Lower lobe of right lung (tissue), 2 donors: ENCODE measurements at regions not wholly inside any gene's neighbourhood (a gene's known extent, or its start where the extent isn't known, plus 50 kb on each side); places are given as distances from the start of the nearest gene placed in this dataset.
"Not testable (repeated sequence)": the region's sequence is repeated elsewhere in the genome, so short reads cannot be mapped to it uniquely, and the experiment has no call there.

Experiments
- ATAC-seq, 2 donors: fragments of 200-7000 bp; cut with Tn5 transposase; one replicate each; pipeline ENCODE4 v1.9.1; 2020 to 2022; ENCODE audit warnings: mild to moderate bottlenecking in 2 of 2, moderate library complexity in 2 of 2
- DNase-seq: peaks from one replicate; pipeline ENCODE4 v3.0.0-alpha.2; 2020
- H3K27ac ChIP-seq: fragments of 200-600 bp; one replicate; pipeline ENCODE4 v1.8.0; 2022
- H3K27me3 ChIP-seq: fragments of 200-600 bp; one replicate; pipeline ENCODE4 v1.8.0; 2022; ENCODE audit warnings: low read depth
- H3K36me3 ChIP-seq: fragments of 200-600 bp; one replicate; pipeline ENCODE4 v1.8.0; 2022; ENCODE audit warnings: mild to moderate bottlenecking
- H3K4me1 ChIP-seq: fragments of 200-600 bp; one replicate; pipeline ENCODE4 v1.8.0; 2022
- H3K4me3 ChIP-seq: fragments of 200-600 bp; one replicate; pipeline ENCODE4 v1.8.0; 2022; ENCODE audit warnings: mild to moderate bottlenecking
- H3K9me3 ChIP-seq: fragments of 200-600 bp; one replicate; pipeline ENCODE4 v1.8.0; 2022
- intact Hi-C: fragments of 100-400 bp; cut with DNase I; formaldehyde crosslinking; loops from one replicate; pipeline ENCODE4 v1.11.0; 2022
- TF ChIP-seq, protein P1 (sequence below): fragments of 200-600 bp; IDR thresholded peaks from one replicate; pipeline ENCODE4 v1.8.0; 2022; ENCODE audit warnings: antibody characterized with exemption, mild to moderate bottlenecking
- donor health status: DM: no; HTN: yes; CAD: no; lungs with severe emphysema.

DNA sequence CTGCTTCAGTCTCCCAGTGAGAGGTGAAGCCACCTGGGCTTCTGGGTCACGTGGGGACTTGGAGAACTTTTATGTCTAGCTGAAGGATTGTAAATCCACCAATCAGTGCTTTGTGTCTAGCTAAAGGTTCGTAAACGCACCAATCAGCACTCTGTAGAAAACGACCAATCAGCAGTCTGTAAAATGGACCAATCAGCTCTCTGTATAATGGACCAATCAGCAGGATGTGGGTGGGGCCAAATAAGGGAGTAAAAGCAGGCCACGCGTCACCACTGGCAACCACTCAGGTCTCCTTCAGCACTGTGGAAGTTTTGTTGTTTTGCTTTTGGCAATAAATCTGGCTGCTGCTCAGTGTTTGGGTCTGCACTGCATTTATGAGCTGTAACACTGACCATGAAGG is 69.1 kb upstream of the NREP start:
- H3K36me3 ChIP-seq: no peaks in the 10 kb centered on the region
- ATAC-seq (no peak), DNase-seq (no peak)
- intact Hi-C loops: no loop called here
- TF ChIP-seq, protein P1, sequence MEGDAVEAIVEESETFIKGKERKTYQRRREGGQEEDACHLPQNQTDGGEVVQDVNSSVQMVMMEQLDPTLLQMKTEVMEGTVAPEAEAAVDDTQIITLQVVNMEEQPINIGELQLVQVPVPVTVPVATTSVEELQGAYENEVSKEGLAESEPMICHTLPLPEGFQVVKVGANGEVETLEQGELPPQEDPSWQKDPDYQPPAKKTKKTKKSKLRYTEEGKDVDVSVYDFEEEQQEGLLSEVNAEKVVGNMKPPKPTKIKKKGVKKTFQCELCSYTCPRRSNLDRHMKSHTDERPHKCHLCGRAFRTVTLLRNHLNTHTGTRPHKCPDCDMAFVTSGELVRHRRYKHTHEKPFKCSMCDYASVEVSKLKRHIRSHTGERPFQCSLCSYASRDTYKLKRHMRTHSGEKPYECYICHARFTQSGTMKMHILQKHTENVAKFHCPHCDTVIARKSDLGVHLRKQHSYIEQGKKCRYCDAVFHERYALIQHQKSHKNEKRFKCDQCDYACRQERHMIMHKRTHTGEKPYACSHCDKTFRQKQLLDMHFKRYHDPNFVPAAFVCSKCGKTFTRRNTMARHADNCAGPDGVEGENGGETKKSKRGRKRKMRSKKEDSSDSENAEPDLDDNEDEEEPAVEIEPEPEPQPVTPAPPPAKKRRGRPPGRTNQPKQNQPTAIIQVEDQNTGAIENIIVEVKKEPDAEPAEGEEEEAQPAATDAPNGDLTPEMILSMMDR: no peak
- no peak overlapping the region for H3K27ac ChIP-seq
- H3K27me3 ChIP-seq: no peaks in the 10 kb centered on the region
- no peaks in the 10 kb centered on the region for H3K9me3 ChIP-seq
- no peak overlapping the region for H3K4me3 ChIP-seq
- H3K4me1 ChIP-seq: no peaks in the 10 kb centered on the region

DNA sequence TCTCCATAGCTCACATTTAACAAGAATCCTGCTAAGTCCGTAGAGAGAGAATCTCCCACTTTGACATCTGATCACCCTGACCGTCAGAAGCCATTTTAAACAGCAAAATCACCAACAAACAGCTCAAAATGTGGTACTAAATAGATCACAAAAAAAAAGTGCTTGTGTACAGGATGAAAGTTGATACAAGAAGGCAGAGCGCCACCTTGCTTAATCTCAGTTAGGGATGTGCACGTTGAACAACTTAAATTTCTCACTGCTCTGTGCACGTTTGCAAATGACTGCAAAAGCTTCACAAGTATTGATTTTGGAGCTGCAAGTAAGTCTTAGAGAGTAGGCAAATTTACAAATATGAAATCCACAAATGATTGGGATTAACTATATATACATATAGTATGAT is 63.1 kb upstream of the NREP start:
- no peaks in the 10 kb centered on the region for H3K4me1 ChIP-seq
- no peak for DNase-seq
- no peak overlapping the region for H3K4me3 ChIP-seq
- H3K27ac ChIP-seq: no peak overlapping the region
- H3K27me3 ChIP-seq: no peaks in the 10 kb centered on the region
- intact Hi-C loops: no loop called here
- no peaks in the 10 kb centered on the region for H3K36me3 ChIP-seq
- peaks cover 11% of the 10 kb centered on the region for H3K9me3 ChIP-seq
- TF ChIP-seq, protein P1: no peak
- ATAC-seq: no peak

DNA sequence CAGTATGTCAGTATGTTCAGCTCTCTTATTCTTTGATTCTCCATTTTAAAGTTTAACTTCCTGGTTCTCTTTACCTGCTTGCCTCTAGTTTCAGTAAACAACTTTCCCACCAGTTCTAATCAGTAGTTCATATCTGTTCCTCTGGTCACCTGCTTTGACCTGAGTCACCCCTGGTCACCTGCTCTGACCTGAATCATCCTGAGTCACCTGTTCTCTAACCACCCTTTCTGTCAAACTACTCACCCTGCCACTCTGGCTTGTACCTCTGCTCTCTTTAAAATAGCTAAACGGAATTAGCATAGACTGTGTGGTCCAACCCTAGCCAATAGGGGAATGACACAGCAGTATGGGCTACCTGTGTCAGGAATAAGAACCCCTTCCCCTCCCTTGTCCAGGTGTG is 62.0 kb upstream of the NREP start:
- H3K36me3 ChIP-seq, H3K27ac ChIP-seq, ATAC-seq, H3K4me1 ChIP-seq, H3K27me3 ChIP-seq, H3K4me3 ChIP-seq, DNase-seq, intact Hi-C loops: not testable (repeated sequence)
- H3K9me3 ChIP-seq: peaks cover 11% of the 10 kb centered on the region

DNA sequence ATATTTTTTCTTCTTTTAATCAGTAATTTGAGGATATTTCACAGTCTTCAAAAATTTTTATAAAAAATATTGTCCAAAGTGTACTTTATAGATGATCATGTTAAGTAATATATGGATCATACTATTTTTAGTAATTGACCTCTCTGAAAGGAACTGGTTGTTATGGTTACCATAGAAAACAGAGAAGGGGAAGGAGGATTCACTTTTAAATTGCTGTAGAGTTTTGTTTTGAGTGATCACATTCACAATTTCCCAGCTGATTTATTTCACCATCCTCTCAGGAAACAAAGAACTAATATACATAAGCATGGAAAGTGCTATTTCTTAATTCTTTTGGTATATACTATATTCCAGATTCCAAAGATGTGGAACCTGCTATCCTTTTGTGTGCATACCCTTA is 56.5 kb upstream of the NREP start:
- intact Hi-C loops: no loop called here
- TF ChIP-seq, protein P1: no peak
- no peak for ATAC-seq
- Histone ChIP-seq H3K36me3 (no peaks in the 10 kb centered on the region), H3K27ac (no peak overlapping the region), H3K9me3 (no peaks in the 10 kb centered on the region), H3K4me3 (no peak overlapping the region), H3K27me3 (no peaks in the 10 kb centered on the region), H3K4me1 (no peaks in the 10 kb centered on the region)
- no peak for DNase-seq

DNA sequence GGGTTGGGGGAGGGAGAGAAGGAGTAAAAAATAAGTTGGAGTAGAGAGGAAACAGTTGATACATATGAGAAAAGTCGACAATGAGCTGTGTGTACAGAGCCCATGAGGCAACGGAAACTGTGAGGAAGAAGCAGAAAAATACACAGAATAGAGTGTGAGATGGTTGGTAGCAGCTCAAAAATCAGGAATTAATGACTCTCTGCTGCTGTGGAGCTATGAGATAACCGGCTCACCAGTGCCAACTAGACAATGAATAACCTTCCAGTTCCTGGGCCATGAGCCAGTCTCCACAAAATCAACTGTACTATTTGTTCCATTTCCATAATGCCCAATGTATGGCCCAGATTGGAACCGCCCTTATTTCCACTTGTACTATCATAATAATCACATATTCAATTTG is 53.1 kb upstream of the NREP start:
- no peaks in the 10 kb centered on the region for H3K9me3 ChIP-seq
- ATAC-seq: no peak

More for the DNA sequence above, 53.1 kb upstream of the NREP start:
- no peaks in the 10 kb centered on the region for H3K4me1 ChIP-seq
- no peaks in the 10 kb centered on the region for H3K36me3 ChIP-seq
- no peaks in the 10 kb centered on the region for H3K27me3 ChIP-seq
- H3K27ac ChIP-seq: no peak overlapping the region
- H3K4me3 ChIP-seq: no peak overlapping the region
- TF ChIP-seq, protein P1: no peak
- intact Hi-C loops: no loop called here
- no peak for DNase-seq
